ENCODE measurements at regions not wholly inside any gene's neighbourhood (a gene's known extent, or its start where the extent isn't known, plus 50 kb on each side); places are given as distances from the start of the nearest gene placed in this dataset.

DNA sequence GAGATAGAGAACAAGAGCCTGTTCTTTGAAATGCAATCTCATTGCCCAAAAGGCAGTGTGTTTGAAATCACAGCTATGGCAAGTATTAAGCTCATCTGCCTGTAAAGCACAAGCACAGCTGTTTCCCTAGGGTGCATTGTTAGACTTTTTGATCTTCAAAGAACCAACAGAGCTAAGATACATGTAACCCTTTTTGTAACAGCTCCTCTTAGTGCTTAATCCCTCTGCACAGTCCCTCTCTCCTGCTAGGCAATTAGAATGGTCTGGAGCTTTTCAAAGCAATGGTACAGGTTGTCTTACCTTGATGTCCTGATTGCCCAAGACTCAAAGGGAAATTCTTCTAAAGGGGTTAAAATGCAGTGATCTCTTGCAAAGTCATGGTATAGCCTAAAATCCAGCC lies 249.6 kb upstream of the CHRM2 start:
- no peak for TF ChIP-seq EZH2phosphoT487 (IDR thresholded peaks at IDR 0.05; ENCODE audit: borderline replicate concordance, low read length)
- TF ChIP-seq, protein P1, sequence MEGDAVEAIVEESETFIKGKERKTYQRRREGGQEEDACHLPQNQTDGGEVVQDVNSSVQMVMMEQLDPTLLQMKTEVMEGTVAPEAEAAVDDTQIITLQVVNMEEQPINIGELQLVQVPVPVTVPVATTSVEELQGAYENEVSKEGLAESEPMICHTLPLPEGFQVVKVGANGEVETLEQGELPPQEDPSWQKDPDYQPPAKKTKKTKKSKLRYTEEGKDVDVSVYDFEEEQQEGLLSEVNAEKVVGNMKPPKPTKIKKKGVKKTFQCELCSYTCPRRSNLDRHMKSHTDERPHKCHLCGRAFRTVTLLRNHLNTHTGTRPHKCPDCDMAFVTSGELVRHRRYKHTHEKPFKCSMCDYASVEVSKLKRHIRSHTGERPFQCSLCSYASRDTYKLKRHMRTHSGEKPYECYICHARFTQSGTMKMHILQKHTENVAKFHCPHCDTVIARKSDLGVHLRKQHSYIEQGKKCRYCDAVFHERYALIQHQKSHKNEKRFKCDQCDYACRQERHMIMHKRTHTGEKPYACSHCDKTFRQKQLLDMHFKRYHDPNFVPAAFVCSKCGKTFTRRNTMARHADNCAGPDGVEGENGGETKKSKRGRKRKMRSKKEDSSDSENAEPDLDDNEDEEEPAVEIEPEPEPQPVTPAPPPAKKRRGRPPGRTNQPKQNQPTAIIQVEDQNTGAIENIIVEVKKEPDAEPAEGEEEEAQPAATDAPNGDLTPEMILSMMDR (conservative IDR thresholded peaks at IDR 0.05; ENCODE audit: low read depth, low read length): no peak
